Activated CD4-positive, alpha-beta memory T cell treated with anti-CD3 and anti-CD28 coated beads for 36 hours (primary cell): ENCODE measurements at regions not wholly inside any gene's neighbourhood (a gene's known extent, or its start where the extent isn't known, plus 50 kb on each side); places are given as distances from the start of the nearest gene placed in this dataset.
A peak's percentile ranks its signal among the peaks of the same experiment; 100 is the strongest.
"Not testable (repeated sequence)": the region's sequence is repeated elsewhere in the genome, so short reads cannot be mapped to it uniquely, and the experiment has no call there.

Experiments used
- CTCF ChIA-PET: fragments of 350-600 bp; sonication (Branson Sonifier 250); formaldehyde crosslinking; loops from one replicate; lab custom pipeline; 2021; ENCODE audit warnings: antibody characterized with exemption, inconsistent platforms; lab: Charles Lee
- POLR2A ChIA-PET: fragments of 350-600 bp; sonication (Branson Sonifier 250); formaldehyde crosslinking; loops from one replicate; lab custom pipeline; 2021; ENCODE audit warnings: antibody characterized with exemption; lab: Charles Lee
- DNase-seq: peaks from one replicate; pipeline ENCODE4 v3.0.0-alpha.2; 2020
- H3K27ac Mint-ChIP-seq: one replicate; pipeline ENCODE4 v1.8.0; 2021; ENCODE audit warnings: mixed read lengths
- H3K27me3 Mint-ChIP-seq: one replicate; pipeline ENCODE4 v1.8.0; 2021; ENCODE audit warnings: mixed read lengths
- H3K36me3 Mint-ChIP-seq: one replicate; pipeline ENCODE4 v1.8.0; 2021; ENCODE audit warnings: mixed read lengths
- H3K4me1 Mint-ChIP-seq: one replicate; pipeline ENCODE4 v1.8.0; 2021; ENCODE audit warnings: low read depth, mixed read lengths
- H3K4me3 Mint-ChIP-seq: one replicate; pipeline ENCODE4 v1.8.0; 2021; ENCODE audit warnings: mild to moderate bottlenecking, mixed read lengths
- H3K9me3 Mint-ChIP-seq: one replicate; pipeline ENCODE4 v1.8.0; 2021; ENCODE audit warnings: mixed read lengths
- intact Hi-C: fragments of 100-400 bp; cut with micrococcal nuclease; formaldehyde crosslinking; loops from one replicate; pipeline ENCODE4 v1.15.1; 2023

- intact Hi-C loops = no loop called here
- no peak overlapping the region for H3K4me3 Mint-ChIP-seq
- peaks cover 4% of the 10 kb centered on the region for H3K36me3 Mint-ChIP-seq
- ChIA-PET CTCF (no interaction called here), POLR2A (no interaction called here)
- DNase-seq = no peak
- no peak overlapping the region for H3K27ac Mint-ChIP-seq
- no peaks in the 10 kb centered on the region for H3K4me1 Mint-ChIP-seq
- no peaks in the 10 kb centered on the region for H3K27me3 Mint-ChIP-seq
- H3K9me3 Mint-ChIP-seq = peaks cover 33% of the 10 kb centered on the region
These were observed 325.8 kb downstream of the ABCC12 start for GRCh38 chr16:47829850-47830600.

GRCh38 chr16:47826070-47826469 lies 329.7 kb downstream of the ABCC12 start:
- H3K36me3 Mint-ChIP-seq = no peaks in the 10 kb centered on the region
- H3K4me1 Mint-ChIP-seq = no peaks in the 10 kb centered on the region
- POLR2A ChIA-PET = no interaction called here
- no peaks in the 10 kb centered on the region for H3K27me3 Mint-ChIP-seq
- CTCF ChIA-PET = no interaction called here
- no peak for DNase-seq
- H3K9me3 Mint-ChIP-seq = peaks cover 15% of the 10 kb centered on the region
- H3K4me3 Mint-ChIP-seq = no peak overlapping the region
- intact Hi-C loops = no loop called here
- no peak overlapping the region for H3K27ac Mint-ChIP-seq

- peaks cover 6% of the 10 kb centered on the region for H3K27me3 Mint-ChIP-seq
- H3K9me3 Mint-ChIP-seq = peaks cover 10% of the 10 kb centered on the region
- ChIA-PET POLR2A (no interaction called here), CTCF (no interaction called here)
- no peaks in the 10 kb centered on the region for H3K36me3 Mint-ChIP-seq
- H3K27ac Mint-ChIP-seq = no peak overlapping the region
- H3K4me3 Mint-ChIP-seq = no peak overlapping the region
- no peaks in the 10 kb centered on the region for H3K4me1 Mint-ChIP-seq
- no peak for DNase-seq
- intact Hi-C loops = no loop called here
These were observed 338.7 kb downstream of the ABCC12 start for GRCh38 chr16:47817048-47817447.

- Mint-ChIP-seq H3K36me3 (no peaks in the 10 kb centered on the region), H3K27me3 (peaks cover 6% of the 10 kb centered on the region), H3K27ac (no peak overlapping the region), H3K9me3 (peaks cover 15% of the 10 kb centered on the region), H3K4me1 (no peaks in the 10 kb centered on the region), H3K4me3 (no peak overlapping the region)
- ChIA-PET CTCF (no interaction called here), POLR2A (no interaction called here)
- no peak for DNase-seq
- intact Hi-C loops = no loop called here
These were observed 339.3 kb downstream of the ABCC12 start for GRCh38 chr16:47816511-47816910.

- no peak overlapping the region for H3K4me3 Mint-ChIP-seq
- ChIA-PET CTCF (no interaction called here), POLR2A (no interaction called here)
- H3K27ac Mint-ChIP-seq = no peak overlapping the region
- peaks cover 18% of the 10 kb centered on the region for H3K9me3 Mint-ChIP-seq
- DNase-seq = no peak
- peaks cover 6% of the 10 kb centered on the region for H3K27me3 Mint-ChIP-seq
- no peaks in the 10 kb centered on the region for H3K36me3 Mint-ChIP-seq
- intact Hi-C loops = no loop called here
- no peaks in the 10 kb centered on the region for H3K4me1 Mint-ChIP-seq
These were observed 340.1 kb downstream of the ABCC12 start for GRCh38 chr16:47815655-47816054.

GRCh38 chr16:47811758-47812157 lies 344.0 kb downstream of the ABCC12 start:
- H3K27me3 Mint-ChIP-seq, H3K27ac Mint-ChIP-seq, intact Hi-C loops, CTCF ChIA-PET, POLR2A ChIA-PET, H3K4me3 Mint-ChIP-seq, DNase-seq, H3K4me1 Mint-ChIP-seq, H3K36me3 Mint-ChIP-seq: not testable (repeated sequence)
- H3K9me3 Mint-ChIP-seq = peaks cover 18% of the 10 kb centered on the region

GRCh38 chr16:47806309-47806847 lies 345.2 kb downstream of the PHKB start:
- intact Hi-C loops = no loop called here
- ChIA-PET CTCF (no interaction called here), POLR2A (no interaction called here)
- H3K4me3 Mint-ChIP-seq = no peak overlapping the region
- peaks cover 5% of the 10 kb centered on the region for H3K9me3 Mint-ChIP-seq
- no peaks in the 10 kb centered on the region for H3K36me3 Mint-ChIP-seq
- no peak for DNase-seq
- H3K27ac Mint-ChIP-seq = no peak overlapping the region
- no peaks in the 10 kb centered on the region for H3K27me3 Mint-ChIP-seq
- no peaks in the 10 kb centered on the region for H3K4me1 Mint-ChIP-seq

- Mint-ChIP-seq H3K9me3 (peaks cover 18% of the 10 kb centered on the region), H3K4me3 (no peak overlapping the region), H3K36me3 (peaks cover 2% of the 10 kb centered on the region), H3K27ac (no peak overlapping the region), H3K27me3 (peaks cover 8% of the 10 kb centered on the region), H3K4me1 (no peaks in the 10 kb centered on the region)
- ChIA-PET CTCF (no interaction called here), POLR2A (no interaction called here)
- intact Hi-C loops = no loop called here
- DNase-seq = no peak
These were observed 326.6 kb downstream of the PHKB start for GRCh38 chr16:47787696-47788095.

GRCh38 chr16:47781673-47782072 lies 320.5 kb downstream of the PHKB start:
- no peaks in the 10 kb centered on the region for H3K36me3 Mint-ChIP-seq
- no peak overlapping the region for H3K4me3 Mint-ChIP-seq
- ChIA-PET POLR2A (interaction anchor here (0.7 kb wide), 1 partner anchor 58 kb away, joined by 7 read pairs; no protein-coding TSS in a partner anchor), CTCF (no interaction called here)
- DNase-seq = no peak
- intact Hi-C loops = no loop called here
- H3K27ac Mint-ChIP-seq = no peak overlapping the region
- H3K9me3 Mint-ChIP-seq = no peaks in the 10 kb centered on the region
- H3K4me1 Mint-ChIP-seq = peaks cover 15% of the 10 kb centered on the region
- H3K27me3 Mint-ChIP-seq = no peaks in the 10 kb centered on the region

GRCh38 chr16:47780213-47780875 lies 319.2 kb downstream of the PHKB start:
- ChIA-PET CTCF (no interaction called here), POLR2A (no interaction called here)
- Mint-ChIP-seq H3K4me1 (peaks cover 15% of the 10 kb centered on the region), H3K4me3 (no peak overlapping the region), H3K27ac (no peak overlapping the region), H3K9me3 (no peaks in the 10 kb centered on the region), H3K27me3 (no peaks in the 10 kb centered on the region), H3K36me3 (no peaks in the 10 kb centered on the region)
- intact Hi-C loops = no loop called here
- DNase-seq = no peak

GRCh38 chr16:47779201-47780016 lies 318.3 kb downstream of the PHKB start:
- Mint-ChIP-seq H3K36me3 (no peaks in the 10 kb centered on the region), H3K4me1 (peaks cover 15% of the 10 kb centered on the region), H3K9me3 (no peaks in the 10 kb centered on the region), H3K27me3 (no peaks in the 10 kb centered on the region), H3K4me3 (peak overlapping the region; percentile 68), H3K27ac (peak overlapping the region; percentile 64)
- ChIA-PET POLR2A (no interaction called here), CTCF (interaction anchor here (0.9 kb wide), 1 partner anchor 385 kb away, joined by 3 read pairs; no protein-coding TSS in a partner anchor)
- intact Hi-C loops = loop anchor here (1.0 kb wide), 2 partner anchors 205 to 636 kb away; partner anchors contain the start of gene NETO2
- peak; percentile 61 for DNase-seq
